Vagina (tissue), 2 donors: ENCODE measurements at regions not wholly inside any gene's neighbourhood (a gene's known extent, or its start where the extent isn't known, plus 50 kb on each side); places are given as distances from the start of the nearest gene placed in this dataset.
A peak's percentile ranks its signal among the peaks of the same experiment; 100 is the strongest.

Experiments
- DNase-seq, 2 donors: peaks; one replicate each; pipeline ENCODE4 v3.0.0-alpha.2; 2017; ENCODE audit errors: extremely low spot score in 2 of 2
- H3K27ac ChIP-seq: fragments of 200-600 bp; sonication (generic); one replicate; pipeline ENCODE4 v1.5.1; 2019
- H3K27me3 ChIP-seq: fragments of 200-600 bp; sonication (generic); one replicate; pipeline ENCODE4 v1.5.1; 2019
- H3K36me3 ChIP-seq, 2 donors: fragments of 200-600 bp; sonication (generic); one replicate each; pipeline ENCODE4 v1.5.1; 2017 to 2019
- H3K4me1 ChIP-seq: fragments of 200-600 bp; sonication (generic); one replicate; pipeline ENCODE4 v1.5.1; 2019
- H3K4me3 ChIP-seq, 2 donors: fragments of 200-600 bp; sonication (generic); 1 replicate in 1 of 2; 2 replicates in 1 of 2; pipeline ENCODE4 v1.5.1; 2016 to 2019
- H3K9me3 ChIP-seq: fragments of 200-600 bp; sonication (generic); one replicate; pipeline ENCODE4 v1.5.1; 2019
- CTCF ChIP-seq, 3 experiments: fragments of 450-650 bp in 2 of 3; fragments of 200-600 bp in 1 of 3; sonication (generic) in 1 of 3; IDR thresholded peaks; one replicate each; pipeline ENCODE4 v1.5.1; 2017 to 2019; ENCODE audit warnings: antibody characterized with exemption in 3 of 3, mild to moderate bottlenecking in 2 of 3, moderate library complexity in 2 of 3
- POLR2A ChIP-seq, 2 donors: fragments of 450-650 bp; IDR thresholded peaks; one replicate each; pipeline ENCODE4 v1.6.1; 2017; ENCODE audit warnings: antibody characterized with exemption in 2 of 2, mild to moderate bottlenecking in 2 of 2, moderate library complexity in 2 of 2
- POLR2AphosphoS5 ChIP-seq, 2 donors: sonication (generic); formaldehyde crosslinking; IDR thresholded peaks; one replicate each; pipeline ENCODE4 v1.9.0; 2017; ENCODE audit warnings: antibody characterized with exemption in 2 of 2, mild to moderate bottlenecking in 2 of 2, low read depth in 1 of 2; ENCODE audit not compliant: insufficient read depth in 1 of 2
- intact Hi-C: fragments of 100-400 bp; cut with DNase I; formaldehyde crosslinking; loops from one replicate; pipeline ENCODE4 v1.15.1; 2023

DNA sequence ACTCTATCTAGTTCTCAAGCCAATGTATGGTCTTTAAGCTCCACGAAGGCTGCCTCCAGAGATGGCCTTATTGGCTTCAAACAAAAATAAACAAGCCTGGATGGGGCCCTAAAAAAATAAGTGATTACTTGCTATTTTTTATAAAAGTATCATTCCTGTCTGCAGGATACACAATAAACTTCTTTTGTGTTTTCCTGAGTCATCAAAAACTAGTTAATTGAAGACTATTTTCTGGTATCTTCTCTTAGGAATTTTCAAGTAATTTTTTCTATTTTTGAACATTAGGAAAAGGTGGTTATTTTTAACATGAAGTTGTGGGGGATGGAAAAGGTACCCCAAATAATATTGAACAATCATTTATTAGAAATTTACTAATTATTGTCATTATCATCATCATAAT, 213.1 kb upstream of the DYNLRB2 start:
- H3K36me3 ChIP-seq: no peaks in the 10 kb centered on the region
- H3K27me3 ChIP-seq: no peaks in the 10 kb centered on the region
- H3K27ac ChIP-seq: no peak overlapping the region
- H3K9me3 ChIP-seq: no peaks in the 10 kb centered on the region
- intact Hi-C loops: no loop called here
- TF ChIP-seq POLR2A (IDR thresholded peaks at IDR 0.05): no peak
- TF ChIP-seq POLR2AphosphoS5 (IDR thresholded peaks at IDR 0.05; ENCODE audit: insufficient read depth in 1 of 2, low read depth in 1 of 2): no peak
- TF ChIP-seq CTCF (IDR thresholded peaks at IDR 0.05): no peak
- no peaks in the 10 kb centered on the region for H3K4me1 ChIP-seq
- DNase-seq: no peak
- H3K4me3 ChIP-seq: no peak overlapping the region

- H3K4me1 ChIP-seq: no peaks in the 10 kb centered on the region
- no peaks in the 10 kb centered on the region for H3K36me3 ChIP-seq
- no peak for TF ChIP-seq POLR2A (IDR thresholded peaks at IDR 0.05)
- no peak for TF ChIP-seq POLR2AphosphoS5 (IDR thresholded peaks at IDR 0.05; ENCODE audit: insufficient read depth in 1 of 2, low read depth in 1 of 2)
- TF ChIP-seq CTCF (IDR thresholded peaks at IDR 0.05): no peak
- H3K9me3 ChIP-seq: no peaks in the 10 kb centered on the region
- H3K27me3 ChIP-seq: no peaks in the 10 kb centered on the region
- DNase-seq: no peak
- no peak overlapping the region for H3K27ac ChIP-seq
- H3K4me3 ChIP-seq: no peak overlapping the region
- intact Hi-C loops: no loop called here
Observed at GRCh38 chr16:80324371-80324770, 216.4 kb upstream of the DYNLRB2 start.

DNA sequence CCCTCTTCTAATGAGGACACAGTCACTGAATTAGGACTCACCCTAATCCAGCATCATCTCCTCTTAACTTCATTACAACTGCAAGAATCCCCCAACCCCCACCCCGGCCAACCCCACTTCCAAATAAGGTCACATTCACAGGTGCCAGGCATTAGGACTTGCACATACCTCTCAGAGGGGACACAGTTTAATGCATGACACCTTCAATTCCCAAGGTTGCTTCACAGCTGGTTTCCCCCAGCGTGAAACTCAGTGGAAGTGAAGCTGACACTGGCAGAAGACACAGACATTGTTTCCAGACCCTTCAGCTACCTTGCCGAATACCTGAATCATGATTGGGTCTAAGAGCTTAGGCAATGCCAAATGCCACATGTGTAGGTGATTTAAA, 217.0 kb upstream of the DYNLRB2 start:
- Histone ChIP-seq H3K27me3 (no peaks in the 10 kb centered on the region), H3K27ac (no peak overlapping the region), H3K9me3 (no peaks in the 10 kb centered on the region), H3K4me1 (no peaks in the 10 kb centered on the region), H3K4me3 (no peak overlapping the region), H3K36me3 (no peaks in the 10 kb centered on the region)
- intact Hi-C loops: no loop called here
- no peak for TF ChIP-seq POLR2AphosphoS5 (IDR thresholded peaks at IDR 0.05; ENCODE audit: insufficient read depth in 1 of 2, low read depth in 1 of 2)
- TF ChIP-seq POLR2A (IDR thresholded peaks at IDR 0.05): no peak
- TF ChIP-seq CTCF (IDR thresholded peaks at IDR 0.05): no peak
- no peak for DNase-seq

- H3K27ac ChIP-seq: no peak overlapping the region
- intact Hi-C loops: no loop called here
- no peaks in the 10 kb centered on the region for H3K9me3 ChIP-seq
- TF ChIP-seq POLR2AphosphoS5 (IDR thresholded peaks at IDR 0.05; ENCODE audit: insufficient read depth in 1 of 2, low read depth in 1 of 2) (no peak), CTCF (IDR thresholded peaks at IDR 0.05) (no peak), POLR2A (IDR thresholded peaks at IDR 0.05) (no peak)
- no peak overlapping the region for H3K4me3 ChIP-seq
- H3K4me1 ChIP-seq: no peaks in the 10 kb centered on the region
- DNase-seq: peak in 1 of 2 donors; percentile 46
- H3K36me3 ChIP-seq: no peaks in the 10 kb centered on the region
- H3K27me3 ChIP-seq: no peaks in the 10 kb centered on the region
Observed at GRCh38 chr16:80323187-80323807, 217.5 kb upstream of the DYNLRB2 start.

DNA sequence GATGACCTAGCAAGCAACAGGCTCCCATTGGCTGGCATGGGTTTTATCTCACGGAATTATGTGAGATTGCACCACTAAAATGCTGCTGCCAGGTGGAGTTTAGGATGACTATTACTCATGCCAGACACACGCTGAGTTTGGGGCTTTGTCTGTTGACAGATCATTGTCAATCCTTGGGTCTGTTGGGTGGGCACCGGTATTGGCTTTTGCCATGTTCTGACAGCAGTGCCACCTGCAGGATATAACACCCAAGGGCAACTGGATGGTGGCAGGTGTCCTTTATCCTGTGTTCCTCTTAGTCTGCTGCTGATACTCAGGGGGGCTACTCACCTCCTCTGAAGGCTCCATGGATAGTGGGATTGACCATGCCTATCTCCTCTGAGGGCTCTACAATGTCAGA, 221.6 kb upstream of the DYNLRB2 start:
- H3K4me3 ChIP-seq: no peak overlapping the region
- no peak overlapping the region for H3K27ac ChIP-seq
- H3K36me3 ChIP-seq: no peaks in the 10 kb centered on the region
- DNase-seq: no peak
- H3K27me3 ChIP-seq: no peaks in the 10 kb centered on the region
- H3K4me1 ChIP-seq: no peaks in the 10 kb centered on the region
- TF ChIP-seq POLR2AphosphoS5 (IDR thresholded peaks at IDR 0.05; ENCODE audit: insufficient read depth in 1 of 2, low read depth in 1 of 2): no peak
- TF ChIP-seq POLR2A (IDR thresholded peaks at IDR 0.05): no peak
- no peak for TF ChIP-seq CTCF (IDR thresholded peaks at IDR 0.05)
- no peaks in the 10 kb centered on the region for H3K9me3 ChIP-seq
- intact Hi-C loops: no loop called here
